Suprapubic skin (tissue), 4 donors: ENCODE measurements at regions not wholly inside any gene's neighbourhood (a gene's known extent, or its start where the extent isn't known, plus 50 kb on each side); places are given as distances from the start of the nearest gene placed in this dataset.

Experiments
- EP300 ChIP-seq: sonication (generic); formaldehyde crosslinking; IDR thresholded peaks from one replicate; pipeline ENCODE4 v1.6.1; 2017; ENCODE audit warnings: antibody characterized with exemption
- POLR2A ChIP-seq, 2 donors: fragments of 450-650 bp; IDR thresholded peaks; one replicate each; pipeline ENCODE4 v1.6.1; 2017; ENCODE audit warnings: antibody characterized with exemption in 2 of 2, mild to moderate bottlenecking in 2 of 2, moderate library complexity in 2 of 2
- POLR2AphosphoS5 ChIP-seq, 3 donors: sonication (generic); formaldehyde crosslinking; IDR thresholded peaks; one replicate each; pipeline ENCODE4 v1.6.1; 2017; ENCODE audit warnings: antibody characterized with exemption in 3 of 3
- TF ChIP-seq, protein P1 (sequence below), 2 donors: fragments of 200-600 bp in 1 of 2; fragments of 450-650 bp in 1 of 2; sonication (generic) in 1 of 2; IDR thresholded peaks; one replicate each; pipeline ENCODE4 v1.5.1; 2016 to 2019; ENCODE audit warnings: antibody characterized with exemption in 2 of 2, mild to moderate bottlenecking in 1 of 2, moderate library complexity in 1 of 2

- TF ChIP-seq, protein P1, sequence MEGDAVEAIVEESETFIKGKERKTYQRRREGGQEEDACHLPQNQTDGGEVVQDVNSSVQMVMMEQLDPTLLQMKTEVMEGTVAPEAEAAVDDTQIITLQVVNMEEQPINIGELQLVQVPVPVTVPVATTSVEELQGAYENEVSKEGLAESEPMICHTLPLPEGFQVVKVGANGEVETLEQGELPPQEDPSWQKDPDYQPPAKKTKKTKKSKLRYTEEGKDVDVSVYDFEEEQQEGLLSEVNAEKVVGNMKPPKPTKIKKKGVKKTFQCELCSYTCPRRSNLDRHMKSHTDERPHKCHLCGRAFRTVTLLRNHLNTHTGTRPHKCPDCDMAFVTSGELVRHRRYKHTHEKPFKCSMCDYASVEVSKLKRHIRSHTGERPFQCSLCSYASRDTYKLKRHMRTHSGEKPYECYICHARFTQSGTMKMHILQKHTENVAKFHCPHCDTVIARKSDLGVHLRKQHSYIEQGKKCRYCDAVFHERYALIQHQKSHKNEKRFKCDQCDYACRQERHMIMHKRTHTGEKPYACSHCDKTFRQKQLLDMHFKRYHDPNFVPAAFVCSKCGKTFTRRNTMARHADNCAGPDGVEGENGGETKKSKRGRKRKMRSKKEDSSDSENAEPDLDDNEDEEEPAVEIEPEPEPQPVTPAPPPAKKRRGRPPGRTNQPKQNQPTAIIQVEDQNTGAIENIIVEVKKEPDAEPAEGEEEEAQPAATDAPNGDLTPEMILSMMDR (IDR thresholded peaks at IDR 0.05): no peak
- TF ChIP-seq POLR2AphosphoS5 (IDR thresholded peaks at IDR 0.05) (no peak), POLR2A (IDR thresholded peaks at IDR 0.05) (no peak), EP300 (no peak)
Observed at GRCh38 chr4:38464328-38464727, 199.7 kb upstream of the KLF3 start.
